WTC11 (cell line): ENCODE measurements at regions not wholly inside any gene's neighbourhood (a gene's known extent, or its start where the extent isn't known, plus 50 kb on each side); places are given as distances from the start of the nearest gene placed in this dataset.

Experiments
- ATF1 ChIP-seq: sonication (generic); formaldehyde crosslinking; IDR thresholded peaks from 2 replicates; pipeline ENCODE4 v1.8.1; 2023; ENCODE audit warnings: mild to moderate bottlenecking, moderate library complexity, missing genetic modification reagents
- CREB1 ChIP-seq: sonication (generic); formaldehyde crosslinking; IDR thresholded peaks from 2 replicates; pipeline ENCODE4 v1.8.0; 2023; ENCODE audit warnings: mild to moderate bottlenecking, missing genetic modification reagents
- CTCF ChIP-seq: fragments of 200-600 bp; IDR thresholded peaks from 2 replicates; pipeline ENCODE4 v1.8.0; 2022; ENCODE audit warnings: antibody characterized with exemption
- E2F5 ChIP-seq: sonication (generic); formaldehyde crosslinking; IDR thresholded peaks from 2 replicates; pipeline ENCODE4 v1.8.1; 2022; ENCODE audit warnings: mild to moderate bottlenecking, moderate library complexity, missing genetic modification reagents
- NR1H2 ChIP-seq: sonication (generic); formaldehyde crosslinking; IDR thresholded peaks from 2 replicates; pipeline ENCODE4 v1.9.0; 2021; ENCODE audit warnings: mild to moderate bottlenecking, moderate library complexity, missing genetic modification reagents
- NR2C2 ChIP-seq: sonication (generic); formaldehyde crosslinking; IDR thresholded peaks from 2 replicates; pipeline ENCODE4 v1.8.0; 2022; ENCODE audit warnings: mild to moderate bottlenecking, missing genetic modification reagents
- TEAD4 ChIP-seq: sonication (generic); formaldehyde crosslinking; IDR thresholded peaks from 2 replicates; pipeline ENCODE4 v1.8.0; 2022; ENCODE audit warnings: mild to moderate bottlenecking, missing genetic modification reagents
- TP53 ChIP-seq: sonication (generic); formaldehyde crosslinking; IDR thresholded peaks from 2 replicates; pipeline ENCODE4 v1.8.1; 2023; ENCODE audit warnings: mild to moderate bottlenecking, missing genetic modification reagents
- USF1 ChIP-seq: sonication (generic); formaldehyde crosslinking; IDR thresholded peaks from 2 replicates; pipeline ENCODE4 v1.8.0; 2022; ENCODE audit warnings: mild to moderate bottlenecking, missing genetic modification reagents
- ZNF416 ChIP-seq: fragments of 250-450 bp; sonication (Bioruptor Pico); IDR thresholded peaks from 2 replicates; pipeline ENCODE4 v1.9.0; 2021; ENCODE audit warnings: mild to moderate bottlenecking, inconsistent platforms
- TF ChIP-seq, protein P1 (sequence below): sonication (generic); formaldehyde crosslinking; IDR thresholded peaks from 2 replicates; pipeline ENCODE4 v1.8.0; 2022; ENCODE audit warnings: mild to moderate bottlenecking, missing genetic modification reagents
- TF ChIP-seq, protein P2 (sequence below): sonication (generic); formaldehyde crosslinking; IDR thresholded peaks from 2 replicates; pipeline ENCODE4 v1.8.1; 2023; ENCODE audit warnings: mild to moderate bottlenecking, moderate library complexity, missing genetic modification reagents

DNA sequence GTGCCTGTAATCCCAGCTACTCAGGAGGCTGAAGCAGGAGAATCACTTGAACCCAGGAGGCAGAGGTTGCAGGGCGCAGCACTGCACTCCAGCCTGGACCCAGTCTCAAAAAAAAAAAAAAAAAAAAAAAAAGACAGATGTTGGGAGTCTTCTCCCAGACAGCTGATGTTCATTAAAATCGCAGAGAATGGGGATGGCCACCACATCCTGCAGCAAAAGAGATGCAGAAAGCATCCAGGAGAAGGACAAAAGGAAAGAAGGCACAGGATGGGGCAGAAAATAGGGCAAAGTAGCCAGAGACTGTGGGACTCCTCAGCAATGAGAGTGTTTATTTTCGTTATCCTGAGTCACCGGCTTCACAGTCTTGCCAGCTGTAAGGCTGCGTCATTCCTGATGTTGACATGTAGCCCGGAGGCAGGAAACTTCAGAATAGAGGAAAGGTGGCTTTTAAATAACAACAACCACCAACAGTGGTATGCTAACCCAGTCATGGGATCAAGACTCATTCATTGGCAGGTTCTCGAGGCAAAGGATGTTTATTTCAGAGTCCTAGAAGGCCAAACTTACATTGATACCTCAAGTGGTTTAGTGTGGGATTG lies 149.5 kb upstream of the SVIL start:
- TF ChIP-seq CTCF, result no peak
- no peak for TF ChIP-seq TP53 (CRISPR knock-in tag)
- TF ChIP-seq, protein P1, sequence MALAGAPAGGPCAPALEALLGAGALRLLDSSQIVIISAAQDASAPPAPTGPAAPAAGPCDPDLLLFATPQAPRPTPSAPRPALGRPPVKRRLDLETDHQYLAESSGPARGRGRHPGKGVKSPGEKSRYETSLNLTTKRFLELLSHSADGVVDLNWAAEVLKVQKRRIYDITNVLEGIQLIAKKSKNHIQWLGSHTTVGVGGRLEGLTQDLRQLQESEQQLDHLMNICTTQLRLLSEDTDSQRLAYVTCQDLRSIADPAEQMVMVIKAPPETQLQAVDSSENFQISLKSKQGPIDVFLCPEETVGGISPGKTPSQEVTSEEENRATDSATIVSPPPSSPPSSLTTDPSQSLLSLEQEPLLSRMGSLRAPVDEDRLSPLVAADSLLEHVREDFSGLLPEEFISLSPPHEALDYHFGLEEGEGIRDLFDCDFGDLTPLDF (CRISPR knock-in tag), result no peak
- no peak for TF ChIP-seq E2F5
- TF ChIP-seq ZNF416 (CRISPR knock-in tag), result no peak
- TF ChIP-seq NR2C2 (CRISPR knock-in tag), result no peak
- no peak for TF ChIP-seq TEAD4 (CRISPR knock-in tag)
- no peak for TF ChIP-seq ATF1
- no peak for TF ChIP-seq CREB1 (CRISPR knock-in tag)
- TF ChIP-seq NR1H2, result no peak
- TF ChIP-seq USF1 (CRISPR knock-in tag), result no peak
- TF ChIP-seq, protein P2, sequence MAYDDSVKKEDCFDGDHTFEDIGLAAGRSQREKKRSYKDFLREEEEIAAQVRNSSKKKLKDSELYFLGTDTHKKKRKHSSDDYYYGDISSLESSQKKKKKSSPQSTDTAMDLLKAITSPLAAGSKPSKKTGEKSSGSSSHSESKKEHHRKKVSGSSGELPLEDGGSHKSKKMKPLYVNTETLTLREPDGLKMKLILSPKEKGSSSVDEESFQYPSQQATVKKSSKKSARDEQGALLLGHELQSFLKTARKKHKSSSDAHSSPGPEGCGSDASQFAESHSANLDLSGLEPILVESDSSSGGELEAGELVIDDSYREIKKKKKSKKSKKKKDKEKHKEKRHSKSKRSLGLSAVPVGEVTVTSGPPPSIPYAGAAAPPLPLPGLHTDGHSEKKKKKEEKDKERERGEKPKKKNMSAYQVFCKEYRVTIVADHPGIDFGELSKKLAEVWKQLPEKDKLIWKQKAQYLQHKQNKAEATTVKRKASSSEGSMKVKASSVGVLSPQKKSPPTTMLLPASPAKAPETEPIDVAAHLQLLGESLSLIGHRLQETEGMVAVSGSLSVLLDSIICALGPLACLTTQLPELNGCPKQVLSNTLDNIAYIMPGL, result no peak
